NCI-H1436 (cell line): ENCODE measurements at regions not wholly inside any gene's neighbourhood (a gene's known extent, or its start where the extent isn't known, plus 50 kb on each side); places are given as distances from the start of the nearest gene placed in this dataset.
"Not testable (repeated sequence)": the region's sequence is repeated elsewhere in the genome, so short reads cannot be mapped to it uniquely, and the experiment has no call there.

Source experiments
- DNase-seq: peaks from one replicate; lab custom pipeline; 2025; lab: John Stamatoyannopoulos, UW

DNA sequence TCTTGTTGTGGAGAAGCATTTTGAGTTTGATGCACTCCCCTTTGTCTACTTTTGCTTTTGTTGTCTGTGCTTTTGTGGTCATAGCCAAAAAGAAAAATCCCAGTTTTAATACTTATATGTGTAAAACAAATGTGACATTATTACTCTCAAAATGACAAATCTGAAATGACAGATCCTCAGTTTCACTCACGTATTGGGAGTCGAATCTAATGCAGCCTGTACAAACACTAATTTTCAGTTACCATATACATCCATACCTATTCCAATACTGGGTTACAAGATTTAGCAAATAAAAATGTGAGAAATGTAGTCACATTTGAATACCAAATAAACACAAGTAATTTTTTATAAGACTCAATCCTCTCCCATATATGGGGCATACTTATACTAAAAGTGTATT lies 148.2 kb upstream of the ZNF516 start:
- DNase-seq = no peak

DNA sequence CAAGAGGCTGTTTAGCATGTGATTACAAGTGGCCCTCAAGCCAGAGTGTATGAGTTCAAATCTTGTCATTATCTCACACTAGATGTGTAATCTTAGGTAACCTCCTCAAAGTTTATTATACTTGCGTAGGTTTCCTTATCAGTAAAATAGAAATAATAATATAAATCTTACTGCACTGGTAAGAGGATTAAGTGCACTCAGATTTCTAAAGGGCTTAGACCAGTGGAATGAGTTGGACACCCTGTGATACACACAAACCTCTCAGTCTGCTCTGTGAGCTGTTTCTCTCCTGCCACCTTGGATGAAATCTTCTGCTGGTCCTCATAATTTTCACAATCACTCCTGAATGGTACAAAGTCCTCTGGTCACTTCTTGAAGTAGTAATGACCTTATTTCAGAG lies 145.4 kb upstream of the ZNF516 start:
- DNase-seq = no peak

- no peak for DNase-seq
Measured at GRCh38 chr18:76634564-76634963, 139.5 kb upstream of the ZNF516 start.

DNA sequence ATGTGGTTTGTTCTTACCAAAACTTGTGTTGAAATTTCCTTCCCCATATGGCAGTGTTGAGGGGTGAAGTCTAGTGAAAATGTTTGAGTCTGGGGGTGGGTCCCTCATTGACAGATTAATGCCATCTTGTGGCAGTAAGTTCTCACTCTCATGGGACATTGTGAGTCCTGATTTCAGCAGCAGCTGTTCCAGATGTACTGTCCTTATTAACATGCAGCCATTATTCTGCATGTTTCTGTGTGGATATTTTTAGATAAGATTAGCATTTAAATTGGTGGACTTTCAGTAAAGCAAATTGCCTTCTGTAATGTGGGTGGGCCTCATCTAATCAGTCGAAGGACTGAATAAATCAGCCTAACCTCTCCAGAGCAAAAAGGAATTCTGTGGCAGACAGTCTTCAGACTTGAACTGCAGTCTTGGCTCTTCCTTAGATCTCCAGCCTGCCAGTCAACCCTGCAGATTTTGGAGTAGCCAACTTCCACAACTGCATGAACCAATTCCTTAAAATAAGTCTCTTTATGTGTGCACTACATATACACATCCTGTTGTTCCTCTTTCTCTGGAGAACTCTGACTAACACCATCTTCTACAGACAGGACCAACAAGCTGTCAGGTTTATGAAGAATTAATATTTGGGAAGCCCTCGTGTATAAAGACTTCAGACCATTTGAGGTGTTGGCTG lies 138.7 kb upstream of the ZNF516 start:
- DNase-seq = no peak

DNA sequence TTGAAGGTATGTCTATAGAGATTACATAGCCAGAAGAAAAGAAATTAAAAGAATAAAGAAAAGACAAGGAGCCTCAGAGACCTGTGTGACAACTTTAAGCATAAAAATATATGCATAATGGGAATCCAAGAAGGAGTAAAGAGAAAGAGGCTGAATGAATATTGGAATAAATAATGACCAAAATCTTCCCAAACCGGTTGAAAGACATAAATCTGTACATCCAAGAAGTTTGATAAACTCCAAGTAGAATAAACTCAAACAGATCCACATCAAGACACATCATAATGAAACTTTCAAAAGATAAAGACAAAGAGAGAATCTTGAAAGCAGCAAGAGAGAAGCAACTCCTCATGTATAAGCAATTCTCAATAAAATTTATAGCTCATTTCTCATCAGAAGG lies 132.4 kb upstream of the ZNF516 start:
- DNase-seq = no peak

- DNase-seq = no peak
Measured at GRCh38 chr18:76626991-76627390, 131.9 kb upstream of the ZNF516 start.

DNA sequence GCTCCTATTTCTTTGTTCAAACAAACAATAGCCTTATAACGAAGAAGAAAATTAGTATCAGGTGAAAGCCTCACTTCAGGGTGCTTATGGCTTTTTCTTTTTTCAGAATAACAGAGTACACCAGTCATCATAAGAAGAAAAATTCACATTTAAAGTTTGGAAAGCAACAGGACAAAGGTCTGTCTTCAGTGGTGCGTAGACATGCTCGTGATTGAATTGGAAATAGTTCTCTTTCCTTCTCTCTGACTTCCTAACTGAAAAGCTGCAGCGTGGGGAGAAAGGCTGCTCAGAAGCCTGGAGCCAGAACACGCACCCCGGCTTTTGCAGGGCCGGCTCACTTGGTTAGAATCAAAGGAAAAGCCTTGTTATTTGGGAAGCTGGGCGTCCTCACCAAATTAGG lies 127.6 kb upstream of the ZNF516 start:
- no peak for DNase-seq

DNA sequence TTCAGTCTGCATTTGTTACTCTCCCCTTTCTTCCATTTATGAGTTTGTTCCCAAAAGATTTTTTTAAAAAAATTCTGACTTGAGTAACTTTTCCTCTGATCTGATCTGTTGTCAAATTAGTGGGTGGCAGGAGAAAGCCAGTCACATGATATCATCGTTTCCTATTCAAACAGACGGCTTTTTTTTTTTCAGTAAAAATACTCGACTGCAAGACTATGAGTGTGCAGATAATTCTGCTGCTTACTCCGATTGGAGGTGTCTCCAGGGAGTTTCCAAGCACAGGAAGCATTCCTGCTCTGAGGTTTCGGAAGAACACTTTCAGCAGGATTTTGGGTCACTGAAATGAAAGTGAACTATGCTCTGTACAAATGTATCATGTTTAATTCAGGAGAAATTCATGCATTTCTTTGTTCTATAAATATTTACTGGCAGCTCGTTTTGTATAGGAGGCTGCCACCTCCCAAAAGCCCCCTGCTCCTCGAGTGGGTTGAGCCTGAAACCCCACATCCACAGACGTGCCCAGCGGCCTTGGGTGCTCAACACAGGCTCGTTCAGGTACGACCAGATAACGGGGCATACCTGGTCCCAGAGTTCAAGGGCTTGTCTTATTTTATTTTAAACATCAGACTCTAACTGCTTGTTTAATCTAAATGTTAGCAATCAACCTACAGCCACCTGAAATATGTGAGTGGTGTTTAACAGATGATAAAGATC lies 126.9 kb upstream of the ZNF516 start:
- DNase-seq = peak; percentile 18

- DNase-seq = peak; percentile 12
Measured at GRCh38 chr18:76621226-76621625, 126.2 kb upstream of the ZNF516 start.

- DNase-seq = peak; percentile 69
Measured at GRCh38 chr18:76620321-76621170, 125.5 kb upstream of the ZNF516 start.

DNA sequence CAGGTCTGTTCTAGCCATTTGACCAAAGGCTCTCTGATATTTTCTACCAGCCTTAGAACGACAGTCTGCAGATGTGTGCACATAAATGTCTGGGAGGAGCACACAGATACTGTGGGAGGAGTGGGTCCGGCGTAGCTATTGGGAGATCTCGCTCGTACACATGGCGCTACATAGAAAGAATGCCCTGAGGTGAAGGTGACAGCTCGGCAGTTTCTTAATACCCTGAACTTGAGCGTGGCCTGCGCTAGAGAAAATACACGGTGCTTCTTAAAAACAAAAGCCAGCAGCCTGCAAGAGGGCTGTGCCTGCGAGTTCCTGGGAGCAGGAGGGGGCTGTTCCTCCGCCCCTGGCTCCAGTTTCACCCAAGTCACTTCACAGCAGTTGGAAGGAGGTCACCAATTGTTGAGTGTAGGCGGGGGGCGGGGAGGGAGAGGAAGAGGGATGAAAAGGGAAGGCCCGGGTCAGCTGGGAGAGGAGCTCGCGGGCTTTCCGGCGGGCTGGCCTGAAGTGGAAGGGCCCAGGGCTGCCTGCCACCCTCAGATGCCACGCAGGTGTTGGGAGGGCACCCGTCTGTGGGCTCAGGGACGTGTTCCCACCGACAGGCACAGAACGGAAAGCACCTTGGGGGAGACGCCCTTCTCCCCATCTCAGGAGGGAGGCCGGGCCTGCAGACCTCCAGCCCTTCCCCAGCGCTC lies 124.7 kb upstream of the ZNF516 start:
- DNase-seq = peak; percentile 44

- no peak for DNase-seq
Measured at GRCh38 chr18:76619261-76619620, 124.2 kb upstream of the ZNF516 start.

DNA sequence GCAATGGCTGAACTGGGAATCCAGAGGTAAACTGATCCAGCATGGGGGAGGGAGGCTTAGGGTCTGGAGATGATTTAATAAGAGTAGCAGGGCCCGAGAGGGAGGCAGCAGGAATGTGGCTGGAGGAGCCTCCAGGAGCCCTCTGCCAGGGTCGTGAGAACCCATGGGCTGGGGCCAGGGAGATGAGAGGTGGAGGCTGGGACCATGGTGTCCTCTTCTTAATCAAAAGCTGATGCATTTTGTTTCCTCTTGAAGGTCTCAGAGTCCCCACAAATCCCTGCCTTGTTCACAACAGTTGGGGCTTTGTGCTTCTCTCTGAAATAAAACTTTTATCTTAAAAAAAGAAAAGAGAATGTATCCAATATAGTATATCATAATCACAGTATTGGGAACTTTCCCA lies 123.7 kb upstream of the ZNF516 start:
- no peak for DNase-seq

DNA sequence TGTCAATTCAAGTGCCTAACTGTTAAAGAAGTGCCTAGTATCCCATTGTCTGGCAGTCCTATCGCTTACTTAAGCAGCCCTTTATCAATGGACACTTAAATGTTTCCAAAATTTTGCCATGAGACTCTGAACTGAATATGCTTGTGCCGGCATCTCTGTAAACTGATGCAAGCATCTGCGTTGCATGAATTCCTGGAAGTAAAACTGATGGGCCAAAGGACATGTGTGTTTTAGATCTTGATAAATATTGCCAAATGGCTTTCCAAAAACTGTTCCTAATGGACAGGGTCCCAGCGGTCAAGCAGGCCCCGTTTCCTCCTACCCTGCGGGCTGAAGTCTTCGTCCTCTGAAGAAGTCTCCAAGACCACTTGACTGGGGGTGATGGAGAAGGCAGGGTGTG lies 121.3 kb upstream of the ZNF516 start:
- DNase-seq = no peak

- no peak for DNase-seq
Measured at GRCh38 chr18:76615065-76615733, 120.2 kb upstream of the ZNF516 start.

GRCh38 chr18:76613755-76614120 lies 118.7 kb upstream of the ZNF516 start:
- DNase-seq = no peak

GRCh38 chr18:76613053-76613754 lies 118.2 kb upstream of the ZNF516 start:
- no peak for DNase-seq

DNA sequence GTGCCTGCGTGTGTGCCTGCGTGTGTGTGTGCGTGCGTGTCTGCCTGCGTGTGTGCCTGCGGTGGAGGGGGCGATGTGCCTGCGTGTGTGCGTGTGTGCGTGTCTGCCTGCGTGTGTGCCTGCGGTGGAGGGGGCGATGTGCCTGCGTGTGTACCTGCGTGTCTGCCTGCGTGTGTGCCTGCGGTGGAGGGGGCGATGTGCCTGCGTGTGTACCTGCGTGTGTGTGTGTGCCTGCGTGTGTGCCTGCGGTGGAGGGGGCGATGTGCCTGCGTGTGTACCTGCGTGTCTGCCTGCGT lies 116.7 kb upstream of the ZNF516 start:
- not testable (repeated sequence) for DNase-seq

DNA sequence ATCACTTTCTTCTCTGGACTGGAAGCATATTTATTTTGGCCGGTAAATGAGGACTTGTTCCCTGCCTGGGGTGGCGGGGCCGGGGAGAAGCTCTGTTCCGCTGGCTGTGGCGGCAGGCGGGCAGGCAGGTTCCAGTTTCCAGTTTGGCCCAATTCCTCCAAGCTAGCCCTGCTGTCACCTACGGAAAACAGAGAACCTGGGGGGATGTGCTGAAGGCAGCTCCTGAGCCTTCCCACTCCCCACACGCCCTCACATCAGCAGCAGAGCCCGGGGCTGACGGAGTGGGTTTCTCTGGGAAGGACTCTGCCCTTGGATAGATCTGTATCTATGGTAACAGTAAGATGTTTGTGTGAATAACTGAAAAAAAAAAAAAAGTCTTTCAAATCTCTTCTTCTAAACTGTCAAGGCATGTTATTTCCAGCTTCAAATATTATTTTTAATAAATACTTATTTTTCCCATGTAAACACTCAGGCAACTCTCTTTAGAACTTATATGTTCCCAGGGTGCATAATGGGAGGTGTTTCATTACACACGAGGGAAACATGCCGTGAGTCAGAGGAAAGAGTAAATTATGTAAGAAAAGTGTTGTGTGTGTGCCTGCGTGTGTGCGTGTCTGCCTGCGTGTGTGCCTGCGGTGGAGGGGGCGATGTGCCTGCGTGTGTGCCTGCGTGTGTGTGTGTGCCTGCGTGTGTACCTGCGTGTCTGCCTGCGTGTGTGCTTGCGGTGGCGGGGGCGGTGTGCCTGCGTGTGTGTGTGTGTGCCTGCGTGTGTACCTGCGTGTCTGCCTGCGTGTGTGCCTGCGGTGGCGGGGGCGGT lies 116.1 kb upstream of the ZNF516 start:
- DNase-seq = no peak

- no peak for DNase-seq
Measured at GRCh38 chr18:76610012-76610411, 115.0 kb upstream of the ZNF516 start.
